Astrocyte of the spinal cord (primary cell): ENCODE measurements at regions not wholly inside any gene's neighbourhood (a gene's known extent, or its start where the extent isn't known, plus 50 kb on each side); places are given as distances from the start of the nearest gene placed in this dataset.
A peak's percentile ranks its signal among the peaks of the same experiment; 100 is the strongest.

ENCODE experiments used
- DNase-seq: peaks from one replicate; pipeline ENCODE4 v3.0.0; 2011; ENCODE audit warnings: low read depth, low spot score
- H3K4me3 ChIP-seq: 2 replicates; pipeline ENCODE4 v1.5.1; 2011; ENCODE audit warnings: low read depth, mild to moderate bottlenecking, low read length, moderate library complexity
- CTCF ChIP-seq: IDR thresholded peaks from 2 replicates; pipeline ENCODE4 v1.5.1; 2012; ENCODE audit warnings: low read depth, mild to moderate bottlenecking, low read length, inconsistent platforms
- in situ Hi-C: cut with HindIII; loops from 2 replicates; pipeline ENCODE4 v1.10.0; 2017; ENCODE audit warnings: low sequenced_read_pairs

- TF ChIP-seq CTCF: no peak
- in situ Hi-C loops: no loop called here
Measured at GRCh38 chr12:60822580-60822979, 1226.8 kb downstream of the SLC16A7 start.

GRCh38 chr12:60830381-60830780 is 1234.6 kb downstream of the SLC16A7 start:
- no peak overlapping the region for H3K4me3 ChIP-seq
- DNase-seq: peak; percentile 1
- no peak for TF ChIP-seq CTCF
- in situ Hi-C loops: no loop called here

More at GRCh38 chr12:60822580-60822979, 1226.8 kb downstream of the SLC16A7 start:
- no peak overlapping the region for H3K4me3 ChIP-seq
- DNase-seq: no peak

GRCh38 chr12:60832290-60832689 is 1236.5 kb downstream of the SLC16A7 start:
- H3K4me3 ChIP-seq: no peak overlapping the region
- TF ChIP-seq CTCF: no peak
- no peak for DNase-seq
- in situ Hi-C loops: no loop called here

- DNase-seq: no peak
- in situ Hi-C loops: no loop called here
- TF ChIP-seq CTCF: no peak
- H3K4me3 ChIP-seq: no peak overlapping the region
Measured at GRCh38 chr12:60834372-60834771, 1238.5 kb downstream of the SLC16A7 start.

GRCh38 chr12:60834806-60835205 is 1239.0 kb downstream of the SLC16A7 start:
- no peak for TF ChIP-seq CTCF
- no peak overlapping the region for H3K4me3 ChIP-seq
- in situ Hi-C loops: no loop called here
- no peak for DNase-seq

GRCh38 chr12:60836651-60837050 is 1240.8 kb downstream of the SLC16A7 start:
- no peak for TF ChIP-seq CTCF

GRCh38 chr12:60842181-60842580 is 1246.4 kb downstream of the SLC16A7 start:
- TF ChIP-seq CTCF: no peak
- in situ Hi-C loops: no loop called here
- H3K4me3 ChIP-seq: no peak overlapping the region
- no peak for DNase-seq

More at GRCh38 chr12:60836651-60837050, 1240.8 kb downstream of the SLC16A7 start:
- no peak overlapping the region for H3K4me3 ChIP-seq
- DNase-seq: no peak
- in situ Hi-C loops: no loop called here
